Type B pancreatic cell (in vitro differentiated cells): ENCODE measurements at regions not wholly inside any gene's neighbourhood (a gene's known extent, or its start where the extent isn't known, plus 50 kb on each side); places are given as distances from the start of the nearest gene placed in this dataset.

Experiments
- DNase-seq: peaks from one replicate; pipeline ENCODE4 v3.0.0; 2021; ENCODE audit warnings: mixed read lengths; ENCODE audit not compliant: unreplicated experiment; ENCODE audit errors: extremely low spot score
- H3K27ac Mint-ChIP-seq: 2 replicates; pipeline ENCODE4 v1.8.0; 2021; ENCODE audit warnings: mild to moderate bottlenecking, mixed read lengths
- H3K27me3 Mint-ChIP-seq: 2 replicates; pipeline ENCODE4 v1.8.0; 2021; ENCODE audit warnings: mixed read lengths
- H3K36me3 Mint-ChIP-seq: 2 replicates; pipeline ENCODE4 v1.8.0; 2021; ENCODE audit warnings: mixed read lengths
- H3K4me1 Mint-ChIP-seq: one replicate; pipeline ENCODE4 v1.8.0; 2021; ENCODE audit warnings: mixed read lengths; ENCODE audit not compliant: unreplicated experiment
- H3K4me3 Mint-ChIP-seq: 2 replicates; pipeline ENCODE4 v1.8.0; 2021; ENCODE audit warnings: mild to moderate bottlenecking, mixed read lengths
- H3K9me3 Mint-ChIP-seq: 2 replicates; pipeline ENCODE4 v1.8.0; 2021; ENCODE audit warnings: mixed read lengths
- CTCF ChIP-seq: fragments of 200-600 bp; sonication (generic); conservative IDR thresholded peaks from 2 replicates; pipeline ENCODE4 v1.5.0; 2021; ENCODE audit warnings: antibody characterized with exemption, mild to moderate bottlenecking

DNA sequence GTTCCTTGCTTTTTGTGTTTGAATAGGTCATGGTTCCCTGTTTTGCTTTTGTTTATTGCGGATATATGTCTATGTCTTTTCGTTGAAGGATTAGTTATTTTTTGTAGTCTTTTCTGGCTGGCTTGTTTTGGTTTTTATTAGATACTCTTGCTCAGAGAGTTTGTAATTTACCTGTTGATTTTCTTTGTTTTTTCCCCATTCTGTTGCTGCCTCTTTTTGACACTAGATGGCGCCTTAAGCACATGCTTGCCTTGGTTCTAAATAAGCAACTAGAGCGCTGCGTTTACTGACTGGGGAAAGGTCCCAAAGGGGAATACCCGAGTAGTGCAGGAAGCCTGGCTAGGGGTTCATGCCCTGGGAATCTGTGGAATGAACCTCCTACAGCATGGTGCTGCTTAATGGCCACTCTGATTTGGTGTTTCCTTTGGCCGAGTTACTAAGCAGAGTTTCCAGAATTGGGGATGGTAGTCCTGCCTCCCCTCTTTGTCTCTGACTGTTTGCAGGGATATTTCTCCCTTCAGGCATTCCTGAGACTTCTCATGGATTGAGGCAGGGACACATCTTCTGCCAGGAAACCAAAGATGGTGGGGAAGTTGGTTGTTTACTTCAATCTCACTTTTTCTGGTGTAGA is 143.2 kb downstream of the PTPRU start:
- H3K9me3 Mint-ChIP-seq: peaks cover 13% of the 10 kb centered on the region
- peaks cover 15% of the 10 kb centered on the region for H3K27me3 Mint-ChIP-seq
- no peak overlapping the region for H3K27ac Mint-ChIP-seq
- H3K4me3 Mint-ChIP-seq: no peak overlapping the region
- peaks cover 11% of the 10 kb centered on the region for H3K4me1 Mint-ChIP-seq
- H3K36me3 Mint-ChIP-seq: peaks cover 5% of the 10 kb centered on the region
- peak; percentile 27 for DNase-seq
- peak; percentile 80 for TF ChIP-seq CTCF
